ENCODE measurements at regions not wholly inside any gene's neighbourhood (a gene's known extent, or its start where the extent isn't known, plus 50 kb on each side); places are given as distances from the start of the nearest gene placed in this dataset.

DNA sequence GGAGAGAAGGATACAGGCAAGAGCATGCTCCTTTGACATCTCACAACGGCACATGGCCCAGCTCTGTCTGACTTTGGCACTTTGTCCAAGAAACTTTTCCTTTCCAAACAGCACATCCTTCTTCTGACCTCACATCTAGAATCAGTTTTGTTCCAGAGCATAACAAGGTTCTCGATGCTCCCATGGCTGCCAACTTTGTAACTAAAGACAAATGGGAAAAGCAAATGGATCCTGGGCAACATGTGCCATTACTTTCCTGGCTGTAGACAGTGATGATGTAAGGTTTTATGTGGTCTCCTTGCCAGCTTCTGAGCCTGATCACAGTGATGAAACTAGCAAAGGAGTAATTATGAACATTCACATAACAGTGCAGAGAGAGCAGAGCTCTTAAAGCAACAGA is 171.8 kb upstream of the C1orf87 start:
- H3K4me3 ChIP-seq (ENCODE audit: low read length in 3 of 3) = no peak overlapping the region
- H3K4me1 ChIP-seq (ENCODE audit: control insufficient read depth in 2 of 3, insufficient read depth in 2 of 3, low read depth in 1 of 3, low read length in 3 of 3) = no peaks in the 10 kb centered on the region
- intact Hi-C loops (cut with DNase I) = no loop called here
- TF ChIP-seq, protein P1, sequence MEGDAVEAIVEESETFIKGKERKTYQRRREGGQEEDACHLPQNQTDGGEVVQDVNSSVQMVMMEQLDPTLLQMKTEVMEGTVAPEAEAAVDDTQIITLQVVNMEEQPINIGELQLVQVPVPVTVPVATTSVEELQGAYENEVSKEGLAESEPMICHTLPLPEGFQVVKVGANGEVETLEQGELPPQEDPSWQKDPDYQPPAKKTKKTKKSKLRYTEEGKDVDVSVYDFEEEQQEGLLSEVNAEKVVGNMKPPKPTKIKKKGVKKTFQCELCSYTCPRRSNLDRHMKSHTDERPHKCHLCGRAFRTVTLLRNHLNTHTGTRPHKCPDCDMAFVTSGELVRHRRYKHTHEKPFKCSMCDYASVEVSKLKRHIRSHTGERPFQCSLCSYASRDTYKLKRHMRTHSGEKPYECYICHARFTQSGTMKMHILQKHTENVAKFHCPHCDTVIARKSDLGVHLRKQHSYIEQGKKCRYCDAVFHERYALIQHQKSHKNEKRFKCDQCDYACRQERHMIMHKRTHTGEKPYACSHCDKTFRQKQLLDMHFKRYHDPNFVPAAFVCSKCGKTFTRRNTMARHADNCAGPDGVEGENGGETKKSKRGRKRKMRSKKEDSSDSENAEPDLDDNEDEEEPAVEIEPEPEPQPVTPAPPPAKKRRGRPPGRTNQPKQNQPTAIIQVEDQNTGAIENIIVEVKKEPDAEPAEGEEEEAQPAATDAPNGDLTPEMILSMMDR (IDR thresholded peaks at IDR 0.05; ENCODE audit: borderline replicate concordance, extremely low read depth, insufficient read depth) = no peak
- FAIRE-seq (no peak), DNase-seq (no peak)
- H3K27me3 ChIP-seq (ENCODE audit: control insufficient read depth, insufficient read depth, low read length) = no peaks in the 10 kb centered on the region
- no peaks in the 10 kb centered on the region for H3K36me3 ChIP-seq (ENCODE audit: control insufficient read depth in 2 of 3, insufficient read depth in 3 of 3, low read length in 3 of 3)
- no peaks in the 10 kb centered on the region for H3K9me3 ChIP-seq (ENCODE audit: control insufficient read depth in 2 of 3, insufficient read depth in 1 of 3, low read length in 3 of 3)
- H3K9ac ChIP-seq (ENCODE audit: low read length in 3 of 3) = no peak overlapping the region
- H3K27ac ChIP-seq (ENCODE audit: low read depth in 2 of 2, low read length in 2 of 2) = no peak overlapping the region

DNA sequence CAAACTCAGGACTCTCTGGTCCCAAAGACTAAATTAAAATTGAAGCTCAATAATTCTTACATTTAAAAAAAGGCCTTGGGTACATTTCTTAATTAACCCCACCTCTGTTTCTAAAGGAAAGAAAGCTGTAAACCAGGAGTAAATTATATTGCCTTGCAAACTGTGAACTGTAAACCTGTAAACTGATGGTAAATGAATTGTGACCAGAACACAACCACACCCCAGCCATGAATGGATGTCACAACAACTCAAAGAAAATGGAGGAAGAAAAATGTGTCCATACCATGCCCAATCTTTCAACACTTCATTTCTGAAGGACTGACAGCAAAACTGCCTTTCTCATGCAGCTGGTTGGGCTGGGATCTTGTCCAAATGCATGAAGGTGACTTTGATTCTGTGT is 171.3 kb upstream of the C1orf87 start:
- Histone ChIP-seq H3K9ac (ENCODE audit: low read length in 3 of 3) (no peak overlapping the region), H3K27ac (ENCODE audit: low read depth in 2 of 2, low read length in 2 of 2) (no peak overlapping the region), H3K36me3 (ENCODE audit: control insufficient read depth in 2 of 3, insufficient read depth in 3 of 3, low read length in 3 of 3) (no peaks in the 10 kb centered on the region), H3K4me3 (ENCODE audit: low read length in 3 of 3) (no peak overlapping the region), H3K4me1 (ENCODE audit: control insufficient read depth in 2 of 3, insufficient read depth in 2 of 3, low read depth in 1 of 3, low read length in 3 of 3) (no peaks in the 10 kb centered on the region), H3K27me3 (ENCODE audit: control insufficient read depth, insufficient read depth, low read length) (no peaks in the 10 kb centered on the region), H3K9me3 (ENCODE audit: control insufficient read depth in 2 of 3, insufficient read depth in 1 of 3, low read length in 3 of 3) (no peaks in the 10 kb centered on the region)
- FAIRE-seq (no peak), DNase-seq (no peak)
- TF ChIP-seq, protein P1 (IDR thresholded peaks at IDR 0.05; ENCODE audit: borderline replicate concordance, extremely low read depth, insufficient read depth) = no peak
- intact Hi-C loops (cut with DNase I) = no loop called here

DNA sequence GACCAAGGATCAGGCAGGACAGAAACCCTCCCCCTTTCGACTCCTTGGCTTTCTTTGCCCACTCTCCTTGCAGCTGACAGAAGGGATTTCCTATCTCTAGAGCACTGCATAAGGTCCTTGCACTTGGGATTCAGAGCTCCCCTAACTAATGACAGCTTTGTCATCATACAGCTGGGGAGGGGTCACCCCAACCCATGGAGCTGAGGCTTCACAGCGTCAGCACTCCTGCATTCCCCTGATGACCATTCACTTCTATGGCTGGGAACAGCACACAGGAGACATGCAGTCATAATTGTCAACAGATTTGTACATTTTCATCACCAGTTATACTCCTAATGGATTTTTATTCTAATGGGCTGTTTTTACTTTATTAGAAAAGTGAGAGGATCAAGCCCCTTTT is 161.7 kb upstream of the C1orf87 start:
- no peak for FAIRE-seq

DNA sequence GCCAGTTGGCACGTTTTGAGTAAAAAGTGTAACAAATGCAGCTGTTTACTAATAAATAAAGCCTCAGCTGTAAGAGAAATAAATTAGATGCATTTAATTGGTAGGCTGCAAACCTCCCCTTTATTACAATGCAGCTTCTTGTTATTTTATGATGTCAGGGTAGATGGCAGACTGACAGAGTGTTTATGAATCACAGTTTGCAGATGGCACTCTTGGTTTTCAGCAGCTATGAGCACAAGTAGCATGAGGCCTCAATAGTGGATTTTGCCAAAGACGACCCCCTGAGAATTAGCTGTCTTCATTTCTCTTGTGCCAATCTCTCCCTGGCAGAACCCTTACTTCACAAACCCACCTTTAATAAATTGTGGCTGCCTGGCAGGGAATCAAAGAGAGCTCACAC is 161.2 kb upstream of the C1orf87 start:
- FAIRE-seq (no peak), DNase-seq (no peak)
- TF ChIP-seq, protein P1 (IDR thresholded peaks at IDR 0.05; ENCODE audit: borderline replicate concordance, extremely low read depth, insufficient read depth) = no peak

More for the DNA sequence above, 161.7 kb upstream of the C1orf87 start:
- H3K9me3 ChIP-seq (ENCODE audit: control insufficient read depth in 2 of 3, insufficient read depth in 1 of 3, low read length in 3 of 3) = no peaks in the 10 kb centered on the region
- H3K4me1 ChIP-seq (ENCODE audit: control insufficient read depth in 2 of 3, insufficient read depth in 2 of 3, low read depth in 1 of 3, low read length in 3 of 3) = no peaks in the 10 kb centered on the region
- no peak overlapping the region for H3K27ac ChIP-seq (ENCODE audit: low read depth in 2 of 2, low read length in 2 of 2)
- TF ChIP-seq, protein P1 (IDR thresholded peaks at IDR 0.05; ENCODE audit: borderline replicate concordance, extremely low read depth, insufficient read depth) = no peak
- intact Hi-C loops (cut with DNase I) = no loop called here
- no peak overlapping the region for H3K9ac ChIP-seq (ENCODE audit: low read length in 3 of 3)
- H3K4me3 ChIP-seq (ENCODE audit: low read length in 3 of 3) = no peak overlapping the region
- H3K36me3 ChIP-seq (ENCODE audit: control insufficient read depth in 2 of 3, insufficient read depth in 3 of 3, low read length in 3 of 3) = no peaks in the 10 kb centered on the region
- no peaks in the 10 kb centered on the region for H3K27me3 ChIP-seq (ENCODE audit: control insufficient read depth, insufficient read depth, low read length)
- DNase-seq = no peak

More for the DNA sequence above, 161.2 kb upstream of the C1orf87 start:
- intact Hi-C loops (cut with DNase I) = no loop called here
- Histone ChIP-seq H3K27ac (ENCODE audit: low read depth in 2 of 2, low read length in 2 of 2) (no peak overlapping the region), H3K27me3 (ENCODE audit: control insufficient read depth, insufficient read depth, low read length) (no peaks in the 10 kb centered on the region), H3K9me3 (ENCODE audit: control insufficient read depth in 2 of 3, insufficient read depth in 1 of 3, low read length in 3 of 3) (no peaks in the 10 kb centered on the region), H3K36me3 (ENCODE audit: control insufficient read depth in 2 of 3, insufficient read depth in 3 of 3, low read length in 3 of 3) (no peaks in the 10 kb centered on the region), H3K4me3 (ENCODE audit: low read length in 3 of 3) (no peak overlapping the region), H3K9ac (ENCODE audit: low read length in 3 of 3) (no peak overlapping the region), H3K4me1 (ENCODE audit: control insufficient read depth in 2 of 3, insufficient read depth in 2 of 3, low read depth in 1 of 3, low read length in 3 of 3) (no peaks in the 10 kb centered on the region)
